ENCODE measurements at regions not wholly inside any gene's neighbourhood (a gene's known extent, or its start where the extent isn't known, plus 50 kb on each side); places are given as distances from the start of the nearest gene placed in this dataset.
"Not testable (repeated sequence)": the region's sequence is repeated elsewhere in the genome, so short reads cannot be mapped to it uniquely, and the experiment has no call there.

DNA sequence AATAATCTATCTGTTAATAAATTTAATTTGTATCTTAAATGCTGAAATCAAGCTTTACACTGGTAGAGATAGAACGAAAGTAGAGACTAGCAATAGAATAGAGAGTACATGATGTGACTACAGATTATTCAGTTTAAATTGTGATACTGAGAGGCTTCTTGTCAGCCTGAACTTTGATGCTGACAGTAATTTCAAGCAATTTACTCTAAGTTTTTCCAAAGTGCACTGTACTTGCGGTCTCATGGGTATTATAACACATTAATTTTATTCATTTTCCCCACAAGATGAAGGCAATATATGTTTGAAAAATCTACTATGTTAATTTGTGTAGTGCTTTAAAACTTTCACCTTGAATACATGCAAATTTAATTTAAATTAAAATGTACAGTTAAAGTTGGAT is 914.0 kb upstream of the FBXO33 start:
- FAIRE-seq, result no peak
- WGBS, 2 donors, result 71 to 89% methylated on average over 2 of the region's 2 CpGs
- ATAC-seq, result no peak

DNA sequence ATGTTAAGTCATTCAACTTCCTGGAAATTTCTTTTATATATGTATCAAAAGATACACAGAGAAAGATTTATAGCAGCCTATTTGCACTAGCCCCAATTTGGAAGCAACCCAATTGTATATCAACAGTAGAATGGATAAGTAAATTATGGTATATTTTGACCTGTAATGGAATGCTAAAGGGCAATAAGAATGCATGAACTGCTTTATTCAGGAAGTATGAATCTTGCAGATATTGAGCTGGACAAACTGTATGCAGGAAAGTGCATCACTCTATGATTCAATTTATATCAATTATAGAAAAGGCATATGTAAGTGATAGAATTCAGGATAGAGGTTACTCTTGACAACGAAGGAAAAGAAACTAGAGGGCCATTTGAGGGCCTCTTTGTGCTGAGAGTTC is 913.1 kb upstream of the FBXO33 start:
- intact Hi-C loops (cut with DNase I), result no loop called here
- no peak for DNase-seq
- no peak for ATAC-seq
- 57 to 69% methylated on average over 1 of the region's 1 CpG for WGBS, 2 donors
- no peaks in the 10 kb centered on the region for H3K27me3 ChIP-seq
- H3K27ac ChIP-seq, result no peak overlapping the region
- no peak overlapping the region for H3K4me3 ChIP-seq
- no peaks in the 10 kb centered on the region for H3K4me1 ChIP-seq
- H3K9me3 ChIP-seq, result peaks cover 0 to 5% (median 0%) of the 10 kb centered on the region in 4 donors
- H3K36me3 ChIP-seq, result no peaks in the 10 kb centered on the region
- FAIRE-seq, result no peak
- TF ChIP-seq, protein P1, sequence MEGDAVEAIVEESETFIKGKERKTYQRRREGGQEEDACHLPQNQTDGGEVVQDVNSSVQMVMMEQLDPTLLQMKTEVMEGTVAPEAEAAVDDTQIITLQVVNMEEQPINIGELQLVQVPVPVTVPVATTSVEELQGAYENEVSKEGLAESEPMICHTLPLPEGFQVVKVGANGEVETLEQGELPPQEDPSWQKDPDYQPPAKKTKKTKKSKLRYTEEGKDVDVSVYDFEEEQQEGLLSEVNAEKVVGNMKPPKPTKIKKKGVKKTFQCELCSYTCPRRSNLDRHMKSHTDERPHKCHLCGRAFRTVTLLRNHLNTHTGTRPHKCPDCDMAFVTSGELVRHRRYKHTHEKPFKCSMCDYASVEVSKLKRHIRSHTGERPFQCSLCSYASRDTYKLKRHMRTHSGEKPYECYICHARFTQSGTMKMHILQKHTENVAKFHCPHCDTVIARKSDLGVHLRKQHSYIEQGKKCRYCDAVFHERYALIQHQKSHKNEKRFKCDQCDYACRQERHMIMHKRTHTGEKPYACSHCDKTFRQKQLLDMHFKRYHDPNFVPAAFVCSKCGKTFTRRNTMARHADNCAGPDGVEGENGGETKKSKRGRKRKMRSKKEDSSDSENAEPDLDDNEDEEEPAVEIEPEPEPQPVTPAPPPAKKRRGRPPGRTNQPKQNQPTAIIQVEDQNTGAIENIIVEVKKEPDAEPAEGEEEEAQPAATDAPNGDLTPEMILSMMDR (IDR thresholded peaks at IDR 0.05), result no peak

More for the DNA sequence above, 914.0 kb upstream of the FBXO33 start:
- TF ChIP-seq, protein P1 (IDR thresholded peaks at IDR 0.05), result no peak
- H3K27me3 ChIP-seq, result no peaks in the 10 kb centered on the region
- H3K9me3 ChIP-seq, result peaks cover 0 to 5% (median 0%) of the 10 kb centered on the region in 4 donors
- H3K4me3 ChIP-seq, result no peak overlapping the region
- no peak overlapping the region for H3K27ac ChIP-seq
- intact Hi-C loops (cut with DNase I), result no loop called here
- DNase-seq, result no peak
- H3K4me1 ChIP-seq, result no peaks in the 10 kb centered on the region
- no peaks in the 10 kb centered on the region for H3K36me3 ChIP-seq

DNA sequence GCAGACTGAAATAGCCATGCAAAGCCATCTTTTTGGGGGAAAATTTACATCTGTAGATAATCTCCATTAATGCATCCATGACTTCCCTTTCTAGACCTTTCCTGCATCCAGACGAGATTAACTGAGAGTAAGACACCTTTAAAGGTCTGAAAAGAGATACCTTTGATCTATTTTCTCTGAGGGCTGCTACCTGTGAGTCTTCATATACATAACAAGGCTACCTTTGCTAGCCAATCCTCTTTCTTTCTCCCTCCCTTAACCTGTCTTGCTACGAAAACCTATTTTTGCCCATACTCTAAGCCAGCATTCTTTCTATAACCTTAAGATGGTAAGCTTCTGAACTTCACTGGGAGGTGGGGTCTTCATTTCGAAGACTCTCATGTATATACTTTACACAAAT is 908.5 kb upstream of the FBXO33 start:
- no peak for DNase-seq
- H3K36me3 ChIP-seq, result no peaks in the 10 kb centered on the region
- intact Hi-C loops (cut with DNase I), result no loop called here
- no peaks in the 10 kb centered on the region for H3K27me3 ChIP-seq
- no peak for FAIRE-seq
- H3K27ac ChIP-seq, result no peak overlapping the region
- no peak for ATAC-seq
- TF ChIP-seq, protein P1 (IDR thresholded peaks at IDR 0.05), result no peak
- H3K9me3 ChIP-seq, result no peaks in the 10 kb centered on the region
- no peaks in the 10 kb centered on the region for H3K4me1 ChIP-seq
- WGBS, 2 donors, result 51 to 63% methylated on average over 3 of the region's 3 CpGs
- H3K4me3 ChIP-seq, result no peak overlapping the region

DNA sequence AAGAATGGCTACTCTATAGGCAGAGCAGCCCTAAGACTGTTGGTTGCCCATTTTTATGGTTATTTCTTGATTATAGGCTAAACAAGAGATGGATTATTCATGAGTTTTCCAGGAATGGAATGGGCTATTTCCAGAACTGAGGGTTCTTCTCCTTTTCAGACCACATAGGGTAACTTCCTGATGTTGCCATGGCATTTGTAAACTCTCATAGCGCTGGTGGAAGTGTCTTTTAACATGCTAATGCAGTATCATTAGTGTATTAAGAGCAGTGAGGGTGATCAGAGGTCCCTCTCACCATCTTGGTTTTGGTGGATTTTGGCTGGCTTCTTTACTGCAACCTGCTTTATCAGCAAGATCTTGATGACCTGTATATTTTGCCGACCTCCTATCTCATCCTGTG is 904.6 kb upstream of the FBXO33 start:
- Histone ChIP-seq H3K4me1 (no peaks in the 10 kb centered on the region), H3K27me3 (no peaks in the 10 kb centered on the region), H3K4me3 (no peak overlapping the region), H3K9me3 (no peaks in the 10 kb centered on the region), H3K27ac (no peak overlapping the region), H3K36me3 (no peaks in the 10 kb centered on the region)
- no peak for ATAC-seq
- intact Hi-C loops (cut with DNase I), result no loop called here
- TF ChIP-seq, protein P1 (IDR thresholded peaks at IDR 0.05), result no peak
- FAIRE-seq, result no peak
- WGBS, 2 donors, result 31% methylated on average over 2 of the region's 2 CpGs
- no peak for DNase-seq

DNA sequence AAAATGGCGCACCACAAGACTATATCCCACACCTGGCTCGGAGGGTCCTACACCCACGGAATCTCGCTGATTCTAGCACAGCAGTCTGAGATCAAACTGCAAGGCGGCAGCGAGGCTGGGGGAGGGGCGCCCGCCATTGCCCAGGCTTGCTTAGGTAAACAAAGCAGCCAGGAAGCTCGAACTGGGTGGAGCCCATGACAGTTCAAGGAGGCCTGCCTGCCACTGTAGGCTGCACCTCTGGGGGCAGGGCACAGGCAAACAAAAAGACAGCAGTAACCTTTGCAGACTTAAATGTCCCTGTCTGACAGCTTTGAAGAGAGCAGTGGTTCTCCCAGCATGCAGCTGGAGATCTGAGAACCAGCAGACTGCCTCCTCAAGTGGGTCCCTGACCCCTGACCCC is 894.3 kb upstream of the FBXO33 start:
- WGBS, 2 donors, result 71 to 77% methylated on average over 7 to 9 of the region's 9 CpGs
- H3K4me3 ChIP-seq; H3K27ac ChIP-seq; H3K9me3 ChIP-seq; intact Hi-C loops (cut with DNase I); ATAC-seq; H3K4me1 ChIP-seq; H3K36me3 ChIP-seq; H3K27me3 ChIP-seq; FAIRE-seq: not testable (repeated sequence)
- peak in 1 of 6 donors; percentile 25 for DNase-seq

All from pancreas (tissue), 10 donors.